Gastrocnemius medialis (tissue), 4 donors: ENCODE measurements at regions not wholly inside any gene's neighbourhood (a gene's known extent, or its start where the extent isn't known, plus 50 kb on each side); places are given as distances from the start of the nearest gene placed in this dataset.

Experiments used
- POLR2A ChIP-seq, 2 donors: fragments of 450-650 bp; IDR thresholded peaks; one replicate each; pipeline ENCODE4 v1.6.1; 2017; ENCODE audit warnings: antibody characterized with exemption in 2 of 2, mild to moderate bottlenecking in 2 of 2, moderate library complexity in 2 of 2
- TF ChIP-seq, protein P1 (sequence below), 5 experiments: fragments of 450-650 bp in 3 of 5; fragments of 200-600 bp in 2 of 5; sonication (generic) in 2 of 5; IDR thresholded peaks in 4 of 5; conservative IDR thresholded peaks in 1 of 5; 1 replicate in 4 of 5; 2 replicates in 1 of 5; pipeline ENCODE4 v1.5.1; 2016 to 2019; ENCODE audit warnings: antibody characterized with exemption in 5 of 5, mild to moderate bottlenecking in 3 of 5, moderate library complexity in 3 of 5

DNA sequence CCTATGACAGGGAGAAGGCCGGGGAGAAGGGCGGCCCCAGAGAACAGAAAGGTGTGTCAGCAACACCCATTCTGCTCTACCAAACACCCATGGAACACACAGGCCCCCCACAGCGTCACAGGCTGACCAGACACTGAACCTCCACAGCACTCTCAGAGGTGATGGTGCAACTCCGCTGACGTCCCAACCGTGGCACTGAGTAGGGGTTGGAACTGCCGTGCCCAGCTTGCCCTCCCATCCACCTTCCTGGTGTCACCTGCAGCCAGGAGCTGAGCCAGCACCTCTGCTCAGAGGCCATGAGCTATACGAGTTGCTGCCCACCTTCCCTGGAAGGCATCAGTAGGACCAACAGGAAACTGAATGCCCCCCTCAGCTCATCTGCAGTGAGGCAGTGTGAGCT is 412.9 kb upstream of the SALL3 start:
- TF ChIP-seq, protein P1, sequence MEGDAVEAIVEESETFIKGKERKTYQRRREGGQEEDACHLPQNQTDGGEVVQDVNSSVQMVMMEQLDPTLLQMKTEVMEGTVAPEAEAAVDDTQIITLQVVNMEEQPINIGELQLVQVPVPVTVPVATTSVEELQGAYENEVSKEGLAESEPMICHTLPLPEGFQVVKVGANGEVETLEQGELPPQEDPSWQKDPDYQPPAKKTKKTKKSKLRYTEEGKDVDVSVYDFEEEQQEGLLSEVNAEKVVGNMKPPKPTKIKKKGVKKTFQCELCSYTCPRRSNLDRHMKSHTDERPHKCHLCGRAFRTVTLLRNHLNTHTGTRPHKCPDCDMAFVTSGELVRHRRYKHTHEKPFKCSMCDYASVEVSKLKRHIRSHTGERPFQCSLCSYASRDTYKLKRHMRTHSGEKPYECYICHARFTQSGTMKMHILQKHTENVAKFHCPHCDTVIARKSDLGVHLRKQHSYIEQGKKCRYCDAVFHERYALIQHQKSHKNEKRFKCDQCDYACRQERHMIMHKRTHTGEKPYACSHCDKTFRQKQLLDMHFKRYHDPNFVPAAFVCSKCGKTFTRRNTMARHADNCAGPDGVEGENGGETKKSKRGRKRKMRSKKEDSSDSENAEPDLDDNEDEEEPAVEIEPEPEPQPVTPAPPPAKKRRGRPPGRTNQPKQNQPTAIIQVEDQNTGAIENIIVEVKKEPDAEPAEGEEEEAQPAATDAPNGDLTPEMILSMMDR (IDR thresholded peaks at IDR 0.05 in 4 of 5, conservative IDR thresholded peaks at IDR 0.05 in 1 of 5) = no peak
- no peak for TF ChIP-seq POLR2A (IDR thresholded peaks at IDR 0.05)
